K562 (cell line): ENCODE measurements at regions not wholly inside any gene's neighbourhood (a gene's known extent, or its start where the extent isn't known, plus 50 kb on each side); places are given as distances from the start of the nearest gene placed in this dataset.

ENCODE experiments used
- ATAC-seq: fragments of 200-7000 bp; cut with Tn5 transposase; 3 replicates; pipeline ENCODE4 v1.9.1; 2020; ENCODE audit warnings: moderate library complexity
- BruUV-seq: library from RNA; stranded (reverse); fragments of 400-500 nt; replicated peaks from 2 replicates; lab custom pipeline; 2021; lab: Mats Ljungman, UMichigan
- CTCF ChIA-PET: fragments of 300-600 bp; formaldehyde crosslinking; extraction: SDS; loops from one replicate; lab custom pipeline; 2021; ENCODE audit warnings: low intra/inter-chr PET ratio; lab: Yijun Ruan, JAX
- POLR2A ChIA-PET: fragments of 300-600, 350-650 bp; sonication (Branson Sonifier 250); formaldehyde crosslinking; extraction: SDS; loops from one replicate; lab custom pipeline; 2021; ENCODE audit warnings: antibody characterized with exemption, inconsistent platforms; lab: Yijun Ruan, JAX
- DNase-seq, 4 experiments: peaks; one replicate each; pipeline versions ENCODE4 v3.0.0 to v3.0.0-alpha.2; 2011 to 2018; ENCODE audit warnings: low spot score in 3 of 4, mixed read lengths in 3 of 4; ENCODE audit errors: extremely low read depth in 1 of 4
- FAIRE-seq: peaks from 2 replicates; lab custom pipeline; 2011; peaks lifted over from hg19 to GRCh38; lab: Jason Lieb, UNC
- H2AFZ ChIP-seq: 2 replicates; pipeline ENCODE4 v1.6.0; 2011; ENCODE audit warnings: low read depth, low read length, control low read depth, inconsistent platforms
- H3K27ac ChIP-seq: fragments of 200-600 bp; 3 replicates; pipeline ENCODE4 v1.8.0; 2011; ENCODE audit warnings: low read depth, mild to moderate bottlenecking, control low read depth, inconsistent platforms, low read length, moderate library complexity, mixed read lengths; ENCODE audit errors: extremely low read depth
- H3K27me3 ChIP-seq, 2 experiments: fragments of 300-600 bp in 1 of 2; 2 replicates in 1 of 2; 3 replicates in 1 of 2; pipeline versions ENCODE4 v1.6.0 to v1.8.0; 2011; ENCODE audit warnings: inconsistent platforms in 2 of 2, low read length in 2 of 2, mild to moderate bottlenecking in 1 of 2, mixed read lengths in 1 of 2, moderate library complexity in 1 of 2; ENCODE audit not compliant: control insufficient read depth in 2 of 2, insufficient read depth in 2 of 2
- H3K36me3 ChIP-seq: fragments of 300-600 bp; 3 replicates; pipeline ENCODE4 v1.8.0; 2011; ENCODE audit warnings: mild to moderate bottlenecking, low read length, inconsistent platforms; ENCODE audit not compliant: control insufficient read depth, insufficient read depth
- H3K4me1 ChIP-seq, 2 experiments: fragments of 200-600 bp in 1 of 2; replicated peaks in 1 of 2; 2 replicates in 1 of 2; 3 replicates in 1 of 2; pipeline versions ENCODE4 v1.5.1 to v1.8.0; 2011; ENCODE audit warnings: inconsistent platforms in 2 of 2, low read length in 2 of 2, mild to moderate bottlenecking in 1 of 2, mixed read lengths in 1 of 2, moderate library complexity in 1 of 2; ENCODE audit not compliant: control insufficient read depth in 2 of 2, insufficient read depth in 2 of 2
- H3K4me2 ChIP-seq: 2 replicates; pipeline ENCODE4 v1.6.1; 2011; ENCODE audit warnings: low read length, control low read depth, inconsistent platforms, mixed read lengths; ENCODE audit not compliant: insufficient read depth
- H3K4me3 ChIP-seq: fragments of 200-600 bp; sonication (generic), shearing (Covaris generic); 2 replicates; pipeline ENCODE4 v1.5.1; 2016; ENCODE audit warnings: control low read depth, inconsistent platforms
- H3K79me2 ChIP-seq: fragments of 200-600 bp; 3 replicates; pipeline ENCODE4 v1.8.0; 2011; ENCODE audit warnings: low read length, inconsistent platforms; ENCODE audit not compliant: control insufficient read depth, insufficient read depth
- H3K9ac ChIP-seq, 2 experiments: 2 replicates each; pipeline versions ENCODE4 v1.6.0 to v1.6.1; 2011; ENCODE audit warnings: low read depth in 2 of 2, low read length in 2 of 2, control low read depth in 1 of 2, inconsistent platforms in 1 of 2, mild to moderate bottlenecking in 1 of 2, mixed read lengths in 1 of 2; ENCODE audit not compliant: insufficient read depth in 1 of 2
- H3K9me1 ChIP-seq: one replicate; pipeline ENCODE4 v1.6.0; 2011; ENCODE audit warnings: inconsistent platforms, mild to moderate bottlenecking, low read length, moderate library complexity; ENCODE audit not compliant: control insufficient read depth, insufficient read depth
- H3K9me3 ChIP-seq: replicated peaks from 2 replicates; pipeline ENCODE4 v1.5.1; 2011; ENCODE audit warnings: low read depth, low read length, inconsistent platforms; ENCODE audit not compliant: control insufficient read depth, insufficient read depth
- H4K20me1 ChIP-seq: replicated peaks from 2 replicates; pipeline ENCODE4 v1.6.1; 2011; ENCODE audit warnings: low read length, inconsistent platforms, mixed read lengths; ENCODE audit not compliant: control insufficient read depth, insufficient read depth
- CBFB ChIP-seq: sonication (generic); formaldehyde crosslinking; IDR thresholded peaks from 2 replicates; pipeline ENCODE4 v1.4.0; 2020; ENCODE audit warnings: mild to moderate bottlenecking, missing genetic modification reagents
- CEBPG ChIP-seq, 3 experiments: fragments of 200-800 bp in 1 of 3; sonication (Bioruptor generic) in 1 of 3; sonication (generic) in 1 of 3; formaldehyde crosslinking in 1 of 3; IDR thresholded peaks in 2 of 3; conservative IDR thresholded peaks in 1 of 3; 2 replicates each; pipeline versions ENCODE4 v1.6.1 to v1.8.0; 2016 to 2022; ENCODE audit warnings: missing compliant biosample characterization in 2 of 3, missing genetic modification characterization in 2 of 3, mild to moderate bottlenecking in 1 of 3, missing genetic modification reagents in 1 of 3
- ERF ChIP-seq: fragments of 450-650 bp; formaldehyde crosslinking; IDR thresholded peaks from 2 replicates; pipeline ENCODE4 v1.4.0; 2020; ENCODE audit warnings: mild to moderate bottlenecking, mixed read lengths
- ESRRB ChIP-seq: fragments of 250-450 bp; sonication (Bioruptor Pico); IDR thresholded peaks from 2 replicates; pipeline ENCODE4 v1.5.0; 2020; ENCODE audit warnings: mild to moderate bottlenecking, moderate library complexity, borderline replicate concordance
- FOXK2 ChIP-seq, 2 experiments: fragments of 450-650 bp; IDR thresholded peaks in 1 of 2; conservative IDR thresholded peaks in 1 of 2; 2 replicates each; pipeline ENCODE4 v1.6.1; 2016; ENCODE audit warnings: low read depth in 2 of 2, mild to moderate bottlenecking in 1 of 2
- GABPB2 ChIP-seq: fragments of 250-450 bp; sonication (Bioruptor Pico); conservative IDR thresholded peaks from 2 replicates; pipeline ENCODE4 v1.5.1; 2021; ENCODE audit warnings: mild to moderate bottlenecking
- GTF2A2 ChIP-seq: IDR thresholded peaks from 2 replicates; pipeline ENCODE4 v1.6.1; 2016; ENCODE audit warnings: mild to moderate bottlenecking, missing genetic modification characterization, missing compliant biosample characterization
- HBP1 ChIP-seq: fragments of 450-650 bp; formaldehyde crosslinking; IDR thresholded peaks from 2 replicates; pipeline ENCODE4 v1.4.0; 2022; ENCODE audit warnings: missing genetic modification characterization
- IFI16 ChIP-seq: fragments of 250-450 bp; sonication (Bioruptor Pico); IDR thresholded peaks from 2 replicates; pipeline ENCODE4 v2.1.2; 2022; ENCODE audit warnings: mild to moderate bottlenecking, inconsistent platforms
- NCOA1 ChIP-seq: fragments of 450-650 bp; IDR thresholded peaks from 2 replicates; pipeline ENCODE4 v1.6.1; 2016; ENCODE audit warnings: low read depth
- SAP30 ChIP-seq: fragments of 200-600 bp; sonication (generic); IDR thresholded peaks from 2 replicates; pipeline ENCODE4 v1.6.1; 2012; ENCODE audit warnings: borderline replicate concordance, low read depth, mild to moderate bottlenecking, moderate library complexity, low read length, control low read depth, inconsistent platforms; ENCODE audit not compliant: insufficient read depth, poor library complexity, severe bottlenecking
- ZBTB43 ChIP-seq: sonication (generic); formaldehyde crosslinking; IDR thresholded peaks from 2 replicates; pipeline ENCODE4 v1.8.0; 2023; ENCODE audit warnings: mild to moderate bottlenecking, missing genetic modification reagents
- WGBS: fragments of 100-300 bp; shearing (Covaris generic); methylation state at CpG from one replicate; pipeline ENCODE4 v1.1.6; 2016; ENCODE audit warnings: low coverage, mixed read lengths; ENCODE audit not compliant: insufficient coverage; ENCODE audit errors: missing lambda C conversion rate; 5-methylcytosine and 5-hydroxymethylcytosine counted together
- in situ Hi-C: fragments of 300-500 bp; cut with MboI; formaldehyde crosslinking; loops from 4 replicates; pipeline ENCODE4 v1.15.0; 2018; ENCODE audit warnings: inconsistent platforms, mixed read lengths
- intact Hi-C: fragments of 100-400 bp; cut with micrococcal nuclease; formaldehyde crosslinking; loops from 2 replicates; pipeline ENCODE4 v1.14.2; 2022

- in situ Hi-C loops, result no loop called here
- no peak overlapping the region for H3K4me3 ChIP-seq
- ChIA-PET CTCF (no interaction called here), POLR2A (no interaction called here)
- FAIRE-seq (no peak), DNase-seq (no peak), ATAC-seq (no peak)
- no peaks in the 10 kb centered on the region for H3K27me3 ChIP-seq
- no peaks in the 10 kb centered on the region for H3K79me2 ChIP-seq
- intact Hi-C loops, result no loop called here
- H2AFZ ChIP-seq, result no peak overlapping the region
- no peaks in the 10 kb centered on the region for H3K36me3 ChIP-seq
- BruUV-seq, result no TSS peak
- H3K9ac ChIP-seq, result no peak overlapping the region
- no peaks in the 10 kb centered on the region for H3K9me3 ChIP-seq
- TF ChIP-seq ERF, result no peak
- TF ChIP-seq CBFB (CRISPR knock-in tag), result no peak
- no peak for TF ChIP-seq ESRRB (CRISPR knock-in tag)
- TF ChIP-seq FOXK2 (conservative IDR thresholded peaks at IDR 0.05 in 1 of 2, IDR thresholded peaks at IDR 0.05 in 1 of 2; ENCODE audit: low read depth in 2 of 2), result no peak
- TF ChIP-seq IFI16, result no peak
- no peaks in the 10 kb centered on the region for H3K4me1 ChIP-seq
- no peak overlapping the region for H3K4me2 ChIP-seq
- H4K20me1 ChIP-seq, result no peaks in the 10 kb centered on the region
- H3K9me1 ChIP-seq, result no peaks in the 10 kb centered on the region
- WGBS, result 0% methylated on average over 4 of the region's 4 CpGs
- no peak overlapping the region for H3K27ac ChIP-seq
These were observed 123.1 kb downstream of the GALC start for GRCh38 chr14:87869619-87870583.

GRCh38 chr14:87868920-87869319 is 124.1 kb downstream of the GALC start:
- no TSS peak for BruUV-seq
- POLR2A ChIA-PET, result no interaction called here
- no peak for ATAC-seq
- intact Hi-C loops, result no loop called here
- CTCF ChIA-PET, result no interaction called here
- no peaks in the 10 kb centered on the region for H3K9me1 ChIP-seq
- no peak overlapping the region for H3K27ac ChIP-seq
- no peaks in the 10 kb centered on the region for H3K36me3 ChIP-seq
- no peak overlapping the region for H3K4me3 ChIP-seq
- H3K9ac ChIP-seq, result no peak overlapping the region
- DNase-seq, result no peak
- no peaks in the 10 kb centered on the region for H3K9me3 ChIP-seq
- in situ Hi-C loops, result no loop called here
- H2AFZ ChIP-seq, result no peak overlapping the region
- no peaks in the 10 kb centered on the region for H3K4me1 ChIP-seq
- no peaks in the 10 kb centered on the region for H3K27me3 ChIP-seq
- FAIRE-seq, result no peak
- no peaks in the 10 kb centered on the region for H4K20me1 ChIP-seq
- 0% methylated on average over 3 of the region's 3 CpGs for WGBS
- H3K4me2 ChIP-seq, result no peak overlapping the region
- H3K79me2 ChIP-seq, result no peaks in the 10 kb centered on the region
- TF ChIP-seq ZBTB43 (CRISPR knock-in tag) (no peak), CEBPG (CRISPR knock-in tag; IDR thresholded peaks at IDR 0.05) (no peak), CEBPG (tag; conservative IDR thresholded peaks at IDR 0.05 in 1 of 2, IDR thresholded peaks at IDR 0.05 in 1 of 2) (no peak), HBP1 (no peak), SAP30 (no peak), GTF2A2 (tag) (no peak), NCOA1 (no peak), GABPB2 (no peak)
